HCEC 1CT (cell line): ENCODE measurements at regions not wholly inside any gene's neighbourhood (a gene's known extent, or its start where the extent isn't known, plus 50 kb on each side); places are given as distances from the start of the nearest gene placed in this dataset.

Experiments
- DNase-seq: peaks from one replicate; pipeline ENCODE4 v3.0.0-alpha.2; 2017

GRCh38 chr20:58138395-58138794 is 90.1 kb downstream of the ANKRD60 start:
- DNase-seq, result no peak

- DNase-seq, result no peak
Observed at GRCh38 chr20:58137651-58138265, 90.7 kb downstream of the ANKRD60 start.

- DNase-seq, result no peak
Observed at GRCh38 chr20:58137236-58137635, 91.2 kb downstream of the ANKRD60 start.

- no peak for DNase-seq
Observed at GRCh38 chr20:58136149-58136484, 92.3 kb downstream of the ANKRD60 start.

- no peak for DNase-seq
Observed at GRCh38 chr20:58135441-58136148, 92.9 kb downstream of the ANKRD60 start.

- no peak for DNase-seq
Observed at GRCh38 chr20:58133020-58133808, 95.2 kb downstream of the ANKRD60 start.

GRCh38 chr20:58131551-58132142 is 96.8 kb downstream of the ANKRD60 start:
- peak; percentile 6 for DNase-seq

- no peak for DNase-seq
Observed at GRCh38 chr20:58131151-58131550, 97.3 kb downstream of the ANKRD60 start.

GRCh38 chr20:58130581-58130980 is 97.9 kb downstream of the ANKRD60 start:
- DNase-seq, result no peak

GRCh38 chr20:58130156-58130555 is 98.3 kb downstream of the ANKRD60 start:
- DNase-seq, result no peak

- no peak for DNase-seq
Observed at GRCh38 chr20:58129721-58130151, 98.7 kb downstream of the ANKRD60 start.

GRCh38 chr20:58128635-58129625 is 99.5 kb downstream of the ANKRD60 start:
- DNase-seq, result no peak

GRCh38 chr20:58127701-58128111 is 100.7 kb downstream of the ANKRD60 start:
- no peak for DNase-seq

GRCh38 chr20:58125726-58126125 is 102.7 kb downstream of the ANKRD60 start:
- DNase-seq, result no peak

- no peak for DNase-seq
Observed at GRCh38 chr20:58117944-58118343, 110.5 kb downstream of the ANKRD60 start.

- no peak for DNase-seq
Observed at GRCh38 chr20:58116505-58116904, 111.9 kb downstream of the ANKRD60 start.

GRCh38 chr20:58113716-58114115 is 114.7 kb downstream of the ANKRD60 start:
- DNase-seq, result no peak

GRCh38 chr20:58112017-58112781 is 116.3 kb downstream of the ANKRD60 start:
- DNase-seq, result peak; percentile 28

- no peak for DNase-seq
Observed at GRCh38 chr20:58111310-58112016, 117.0 kb downstream of the ANKRD60 start.

GRCh38 chr20:58109918-58110635 is 118.4 kb downstream of the ANKRD60 start:
- no peak for DNase-seq
